Bronchial epithelial cell (primary cell): ENCODE measurements at regions not wholly inside any gene's neighbourhood (a gene's known extent, or its start where the extent isn't known, plus 50 kb on each side); places are given as distances from the start of the nearest gene placed in this dataset.
A peak's percentile ranks its signal among the peaks of the same experiment; 100 is the strongest.

ENCODE experiments used
- DNase-seq: peaks from one replicate; pipeline ENCODE4 v3.0.0-alpha.2; 2010; ENCODE audit warnings: low read depth
- FAIRE-seq: peaks from 2 replicates; lab custom pipeline; 2011; peaks lifted over from hg19 to GRCh38; lab: Jason Lieb, UNC
- H3K27me3 ChIP-seq: 2 replicates; pipeline ENCODE4 v1.5.1; 2011; ENCODE audit warnings: low read length; ENCODE audit not compliant: control insufficient read depth, insufficient read depth
- H3K36me3 ChIP-seq: 2 replicates; pipeline ENCODE4 v1.5.1; 2011; ENCODE audit warnings: low read length; ENCODE audit not compliant: control insufficient read depth, insufficient read depth
- H3K4me3 ChIP-seq: 2 replicates; pipeline ENCODE4 v1.5.1; 2011; ENCODE audit warnings: mild to moderate bottlenecking, low read depth, low read length, control low read depth
- CTCF ChIP-seq: IDR thresholded peaks from 2 replicates; pipeline ENCODE4 v1.5.1; 2011; ENCODE audit warnings: mild to moderate bottlenecking, moderate library complexity, low read length, control low read depth, inconsistent platforms; ENCODE audit not compliant: insufficient read depth, severe bottlenecking

- TF ChIP-seq CTCF, result no peak
- H3K27me3 ChIP-seq, result no peaks in the 10 kb centered on the region
- no peak for FAIRE-seq
Measured at GRCh38 chr2:75288760-75289159, 89.4 kb upstream of the TACR1 start.

GRCh38 chr2:75287624-75288316 lies 88.5 kb upstream of the TACR1 start:
- no peaks in the 10 kb centered on the region for H3K27me3 ChIP-seq
- DNase-seq (no peak), FAIRE-seq (no peak)
- H3K36me3 ChIP-seq, result no peaks in the 10 kb centered on the region
- no peak for TF ChIP-seq CTCF
- no peak overlapping the region for H3K4me3 ChIP-seq

More at GRCh38 chr2:75288760-75289159, 89.4 kb upstream of the TACR1 start:
- no peak overlapping the region for H3K4me3 ChIP-seq
- DNase-seq, result no peak
- no peaks in the 10 kb centered on the region for H3K36me3 ChIP-seq

- FAIRE-seq, result no peak
- Histone ChIP-seq H3K4me3 (no peak overlapping the region), H3K36me3 (no peaks in the 10 kb centered on the region), H3K27me3 (no peaks in the 10 kb centered on the region)
- no peak for DNase-seq
- TF ChIP-seq CTCF, result no peak
Measured at GRCh38 chr2:75284345-75284744, 85.0 kb upstream of the TACR1 start.

GRCh38 chr2:75278821-75279379 lies 79.6 kb upstream of the TACR1 start:
- no peak for FAIRE-seq
- H3K4me3 ChIP-seq, result no peak overlapping the region

GRCh38 chr2:75278314-75278713 lies 79.0 kb upstream of the TACR1 start:
- DNase-seq (no peak), FAIRE-seq (no peak)
- Histone ChIP-seq H3K36me3 (no peaks in the 10 kb centered on the region), H3K4me3 (no peak overlapping the region), H3K27me3 (no peaks in the 10 kb centered on the region)
- no peak for TF ChIP-seq CTCF

More at GRCh38 chr2:75278821-75279379, 79.6 kb upstream of the TACR1 start:
- H3K27me3 ChIP-seq, result no peaks in the 10 kb centered on the region
- DNase-seq, result no peak
- no peak for TF ChIP-seq CTCF
- H3K36me3 ChIP-seq, result no peaks in the 10 kb centered on the region

- FAIRE-seq (no peak), DNase-seq (peak; percentile 79)
- Histone ChIP-seq H3K27me3 (no peaks in the 10 kb centered on the region), H3K4me3 (no peak overlapping the region), H3K36me3 (no peaks in the 10 kb centered on the region)
- no peak for TF ChIP-seq CTCF
Measured at GRCh38 chr2:75277111-75277510, 77.8 kb upstream of the TACR1 start.
